ENCODE measurements at regions not wholly inside any gene's neighbourhood (a gene's known extent, or its start where the extent isn't known, plus 50 kb on each side); places are given as distances from the start of the nearest gene placed in this dataset.

GRCh38 chr7:19377611-19378344, 232.6 kb upstream of the FERD3L start:
- no peak for TF ChIP-seq CTCF (IDR thresholded peaks at IDR 0.05)
- TF ChIP-seq POLR2A (IDR thresholded peaks at IDR 0.05) = no peak

Data from esophagus squamous epithelium (tissue), 4 donors.